ENCODE measurements at regions not wholly inside any gene's neighbourhood (a gene's known extent, or its start where the extent isn't known, plus 50 kb on each side); places are given as distances from the start of the nearest gene placed in this dataset.
A peak's percentile ranks its signal among the peaks of the same experiment; 100 is the strongest.

DNA sequence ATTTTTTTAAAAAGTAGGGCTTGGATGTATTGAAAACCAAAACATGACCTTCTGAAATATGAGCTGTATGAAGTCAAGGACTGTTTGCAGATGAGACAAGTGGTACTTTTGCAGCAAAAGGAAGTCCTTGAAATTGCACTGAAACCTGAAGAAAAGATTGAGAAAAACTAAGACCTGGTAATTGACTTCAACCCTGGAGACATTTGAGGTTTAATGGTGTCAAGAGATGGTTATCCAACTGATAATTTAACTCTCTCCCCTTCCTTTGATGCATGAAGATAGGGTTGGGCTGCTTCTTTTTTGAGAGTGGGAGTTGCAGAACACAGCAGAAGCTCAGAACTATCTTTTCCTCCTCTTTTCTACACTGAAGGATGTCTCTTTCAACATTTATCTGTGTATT lies 180.9 kb upstream of the DTNBP1 start:
- no peaks in the 10 kb centered on the region for H3K36me3 ChIP-seq (ENCODE audit: low read depth)
- no peaks in the 10 kb centered on the region for H3F3A ChIP-seq (ENCODE audit: insufficient read depth)
- TF ChIP-seq EZH2phosphoT487 (IDR thresholded peaks at IDR 0.05; ENCODE audit: insufficient read depth, low read depth) (no peak), EZH2 (IDR thresholded peaks at IDR 0.05; ENCODE audit: insufficient read depth, poor library complexity, severe bottlenecking) (no peak)
- in situ Hi-C loops (cut with MboI): no loop called here
- H3K9ac ChIP-seq: no peak overlapping the region
- peaks cover 16% of the 10 kb centered on the region; the same call in 1 of the 2 replicates for H3K27me3 ChIP-seq (replicated peaks; ENCODE audit: insufficient read depth)
- no peaks in the 10 kb centered on the region for H3K4me1 ChIP-seq (ENCODE audit: insufficient read depth)
- H2AFZ ChIP-seq: no peak overlapping the region
- H3K79me2 ChIP-seq (ENCODE audit: insufficient read depth): no peaks in the 10 kb centered on the region
- no peak overlapping the region for H3K27ac ChIP-seq
- no peak for DNase-seq
- no peaks in the 10 kb centered on the region for H3K9me2 ChIP-seq (ENCODE audit: insufficient read depth)
- H3K9me3 ChIP-seq (ENCODE audit: low read depth): no peaks in the 10 kb centered on the region
- no peak overlapping the region for H3K4me3 ChIP-seq
- H4K20me1 ChIP-seq (ENCODE audit: insufficient read depth): no peaks in the 10 kb centered on the region
- H3K4me2 ChIP-seq (ENCODE audit: unreplicated experiment): no peak overlapping the region

DNA sequence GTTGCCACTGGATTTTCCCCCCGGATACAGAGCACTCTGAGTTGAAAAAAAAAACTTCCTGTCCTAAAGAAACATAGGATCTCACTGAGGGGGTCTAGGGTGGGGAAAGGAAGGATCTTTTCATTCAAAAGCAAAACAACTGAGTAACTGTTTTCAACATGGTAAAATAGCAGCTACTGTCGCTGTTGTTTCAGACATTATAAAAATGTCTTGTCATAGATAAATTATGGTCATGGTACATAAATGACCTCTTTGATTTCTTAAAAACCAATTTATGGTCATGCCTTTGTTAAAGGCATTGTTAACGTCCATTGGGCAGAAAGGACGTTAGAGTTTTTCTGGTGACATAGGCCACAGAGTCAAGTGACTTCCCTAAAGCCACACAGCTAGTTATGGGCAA lies 180.4 kb upstream of the DTNBP1 start:
- H3K4me1 ChIP-seq (ENCODE audit: insufficient read depth): no peaks in the 10 kb centered on the region
- no peak for TF ChIP-seq EZH2 (IDR thresholded peaks at IDR 0.05; ENCODE audit: insufficient read depth, poor library complexity, severe bottlenecking)
- TF ChIP-seq EZH2phosphoT487 (IDR thresholded peaks at IDR 0.05; ENCODE audit: insufficient read depth, low read depth): no peak
- no peaks in the 10 kb centered on the region for H3K36me3 ChIP-seq (ENCODE audit: low read depth)
- no peak overlapping the region for H3K4me2 ChIP-seq (ENCODE audit: unreplicated experiment)
- H3K9ac ChIP-seq: no peak overlapping the region
- DNase-seq: no peak
- no peak overlapping the region for H2AFZ ChIP-seq
- H3K27me3 ChIP-seq (replicated peaks; ENCODE audit: insufficient read depth): peaks cover 16% of the 10 kb centered on the region; the same call in 1 of the 2 replicates
- H3F3A ChIP-seq (ENCODE audit: insufficient read depth): no peaks in the 10 kb centered on the region
- no peaks in the 10 kb centered on the region for H3K9me3 ChIP-seq (ENCODE audit: low read depth)
- no peak overlapping the region for H3K4me3 ChIP-seq
- WGBS, 2 experiments (ENCODE audit: low coverage in 1 of 2, low lambda C conversion rate in 2 of 2, missing lambda C conversion rate in 2 of 2): 60 to 65% methylated on average over 4 of the region's 4 CpGs
- H3K27ac ChIP-seq: no peak overlapping the region
- no peaks in the 10 kb centered on the region for H3K9me2 ChIP-seq (ENCODE audit: insufficient read depth)
- H3K79me2 ChIP-seq (ENCODE audit: insufficient read depth): no peaks in the 10 kb centered on the region
- no peaks in the 10 kb centered on the region for H4K20me1 ChIP-seq (ENCODE audit: insufficient read depth)
- in situ Hi-C loops (cut with MboI): no loop called here

DNA sequence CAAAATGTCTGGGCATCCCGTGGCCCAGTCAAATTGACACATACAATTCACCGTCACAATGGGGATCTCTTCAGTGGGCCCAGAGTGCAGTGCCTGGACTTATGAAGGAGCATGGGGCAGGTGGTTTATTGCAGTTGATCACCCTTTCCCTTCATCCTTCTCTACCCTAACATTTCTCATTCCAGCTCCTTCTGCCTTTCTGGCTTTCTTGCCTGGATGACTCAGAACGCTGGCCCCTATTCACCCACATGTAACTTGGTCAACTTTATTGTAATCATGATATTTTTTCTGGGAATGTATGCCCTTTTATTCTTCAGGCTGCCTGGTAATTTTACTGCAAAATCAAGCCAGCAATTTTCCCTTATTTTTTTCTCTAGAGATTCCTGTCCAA lies 179.9 kb upstream of the DTNBP1 start:
- no peak overlapping the region for H3K9ac ChIP-seq
- no peaks in the 10 kb centered on the region for H3K9me2 ChIP-seq (ENCODE audit: insufficient read depth)
- in situ Hi-C loops (cut with MboI): no loop called here
- peak; percentile 60 for DNase-seq
- no peaks in the 10 kb centered on the region for H3F3A ChIP-seq (ENCODE audit: insufficient read depth)
- WGBS, 2 experiments (ENCODE audit: low coverage in 1 of 2, low lambda C conversion rate in 2 of 2, missing lambda C conversion rate in 2 of 2): 0 to 5% methylated on average over 3 of the region's 3 CpGs
- H3K79me2 ChIP-seq (ENCODE audit: insufficient read depth): no peaks in the 10 kb centered on the region
- H3K4me3 ChIP-seq: no peak overlapping the region
- H3K36me3 ChIP-seq (ENCODE audit: low read depth): no peaks in the 10 kb centered on the region
- TF ChIP-seq EZH2 (IDR thresholded peaks at IDR 0.05; ENCODE audit: insufficient read depth, poor library complexity, severe bottlenecking): no peak
- no peak overlapping the region for H2AFZ ChIP-seq
- H4K20me1 ChIP-seq (ENCODE audit: insufficient read depth): no peaks in the 10 kb centered on the region
- H3K9me3 ChIP-seq (ENCODE audit: low read depth): no peaks in the 10 kb centered on the region
- peaks cover 16% of the 10 kb centered on the region; the same call in 1 of the 2 replicates for H3K27me3 ChIP-seq (replicated peaks; ENCODE audit: insufficient read depth)
- no peaks in the 10 kb centered on the region for H3K4me1 ChIP-seq (ENCODE audit: insufficient read depth)
- H3K4me2 ChIP-seq (ENCODE audit: unreplicated experiment): no peak overlapping the region
- H3K27ac ChIP-seq: no peak overlapping the region

DNA sequence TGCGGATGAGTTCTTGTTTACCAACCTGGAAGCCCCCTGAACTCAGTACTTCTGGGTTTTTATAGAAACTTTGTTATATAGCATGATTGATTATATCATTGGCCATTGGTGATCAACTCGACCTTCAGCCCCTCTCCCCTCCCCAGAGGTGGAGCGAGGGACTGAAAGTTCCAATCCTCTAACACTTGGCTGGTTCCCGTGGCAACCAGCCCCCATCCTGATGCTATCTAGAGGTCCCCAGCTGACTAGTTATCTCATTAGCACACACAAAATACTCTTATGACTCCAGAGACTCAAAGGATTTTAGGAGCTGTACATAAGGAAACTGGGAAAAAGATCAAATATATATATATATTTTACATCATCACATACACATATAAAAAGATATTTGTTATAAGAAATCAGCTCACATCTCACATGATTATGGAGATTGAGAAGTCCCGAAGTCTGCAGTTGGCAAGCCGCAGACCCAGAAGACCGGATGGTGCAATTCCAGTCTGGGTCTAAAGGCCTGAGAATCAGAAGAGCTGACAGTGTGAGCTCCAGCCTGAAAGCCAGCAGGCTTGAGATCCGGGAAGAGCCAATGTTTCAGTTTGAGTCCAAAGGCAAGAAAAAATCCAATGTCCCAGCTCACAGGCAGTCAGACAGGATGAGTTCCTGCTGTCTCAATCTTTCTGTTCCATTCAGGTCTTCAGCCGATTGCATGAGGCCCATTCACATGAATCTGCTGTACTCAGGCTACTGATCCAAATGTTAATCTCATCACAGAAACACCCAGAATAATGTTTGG lies 179.3 kb upstream of the DTNBP1 start:
- no peaks in the 10 kb centered on the region for H3K79me2 ChIP-seq (ENCODE audit: insufficient read depth)
- in situ Hi-C loops (cut with MboI): no loop called here
- H3F3A ChIP-seq (ENCODE audit: insufficient read depth): no peaks in the 10 kb centered on the region
- no peaks in the 10 kb centered on the region for H3K4me1 ChIP-seq (ENCODE audit: insufficient read depth)
- no peak for TF ChIP-seq EZH2phosphoT487 (IDR thresholded peaks at IDR 0.05; ENCODE audit: insufficient read depth, low read depth)
- no peak for TF ChIP-seq EZH2 (IDR thresholded peaks at IDR 0.05; ENCODE audit: insufficient read depth, poor library complexity, severe bottlenecking)
- DNase-seq: peak; percentile 21
- no peaks in the 10 kb centered on the region for H3K9me2 ChIP-seq (ENCODE audit: insufficient read depth)
- H4K20me1 ChIP-seq (ENCODE audit: insufficient read depth): no peaks in the 10 kb centered on the region
- peaks cover 16% of the 10 kb centered on the region; the same call in 1 of the 2 replicates for H3K27me3 ChIP-seq (replicated peaks; ENCODE audit: insufficient read depth)
- no peak overlapping the region for H3K4me2 ChIP-seq (ENCODE audit: unreplicated experiment)
- no peak overlapping the region for H3K9ac ChIP-seq
- H3K4me3 ChIP-seq: no peak overlapping the region
- no peaks in the 10 kb centered on the region for H3K36me3 ChIP-seq (ENCODE audit: low read depth)
- no peak overlapping the region for H3K27ac ChIP-seq
- 31 to 34% methylated on average over 9 of the region's 9 CpGs for WGBS, 2 experiments (ENCODE audit: low coverage in 1 of 2, low lambda C conversion rate in 2 of 2, missing lambda C conversion rate in 2 of 2)
- H3K9me3 ChIP-seq (ENCODE audit: low read depth): no peaks in the 10 kb centered on the region
- H2AFZ ChIP-seq: no peak overlapping the region

Data from GM23248 (cell line).